Uterus (tissue), 2 donors: ENCODE measurements at regions not wholly inside any gene's neighbourhood (a gene's known extent, or its start where the extent isn't known, plus 50 kb on each side); places are given as distances from the start of the nearest gene placed in this dataset.

Source experiments
- POLR2A ChIP-seq, 2 donors: fragments of 450-650 bp; IDR thresholded peaks; one replicate each; pipeline ENCODE4 v1.6.1; 2016; ENCODE audit warnings: antibody characterized with exemption in 2 of 2, mild to moderate bottlenecking in 1 of 2, moderate library complexity in 1 of 2
- TF ChIP-seq, protein P1 (sequence below), 4 experiments: fragments of 200-600 bp in 2 of 4; fragments of 450-650 bp in 2 of 4; sonication (generic) in 2 of 4; IDR thresholded peaks; one replicate each; pipeline ENCODE4 v1.5.1; 2016 to 2019; ENCODE audit warnings: antibody characterized with exemption in 4 of 4, mild to moderate bottlenecking in 2 of 4, moderate library complexity in 1 of 4

DNA sequence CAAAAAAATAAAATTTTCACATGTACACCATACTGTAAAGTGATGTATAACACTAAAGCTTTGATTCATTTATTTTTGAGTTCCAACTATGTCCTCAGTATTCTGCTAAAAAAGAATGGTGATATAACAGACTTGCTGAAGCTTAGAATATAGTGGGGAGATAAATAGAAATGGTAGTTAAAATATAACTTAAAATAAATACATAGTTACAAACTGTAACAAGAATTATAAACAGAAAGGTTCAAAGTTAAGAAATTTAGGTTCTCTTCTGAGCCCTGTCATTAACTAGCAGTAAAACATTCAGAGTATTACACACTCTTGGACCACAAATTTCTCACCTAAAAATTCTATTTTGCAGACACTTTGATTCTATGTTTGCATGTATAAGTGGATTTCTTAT, 392.1 kb downstream of the ANXA1 start:
- TF ChIP-seq, protein P1, sequence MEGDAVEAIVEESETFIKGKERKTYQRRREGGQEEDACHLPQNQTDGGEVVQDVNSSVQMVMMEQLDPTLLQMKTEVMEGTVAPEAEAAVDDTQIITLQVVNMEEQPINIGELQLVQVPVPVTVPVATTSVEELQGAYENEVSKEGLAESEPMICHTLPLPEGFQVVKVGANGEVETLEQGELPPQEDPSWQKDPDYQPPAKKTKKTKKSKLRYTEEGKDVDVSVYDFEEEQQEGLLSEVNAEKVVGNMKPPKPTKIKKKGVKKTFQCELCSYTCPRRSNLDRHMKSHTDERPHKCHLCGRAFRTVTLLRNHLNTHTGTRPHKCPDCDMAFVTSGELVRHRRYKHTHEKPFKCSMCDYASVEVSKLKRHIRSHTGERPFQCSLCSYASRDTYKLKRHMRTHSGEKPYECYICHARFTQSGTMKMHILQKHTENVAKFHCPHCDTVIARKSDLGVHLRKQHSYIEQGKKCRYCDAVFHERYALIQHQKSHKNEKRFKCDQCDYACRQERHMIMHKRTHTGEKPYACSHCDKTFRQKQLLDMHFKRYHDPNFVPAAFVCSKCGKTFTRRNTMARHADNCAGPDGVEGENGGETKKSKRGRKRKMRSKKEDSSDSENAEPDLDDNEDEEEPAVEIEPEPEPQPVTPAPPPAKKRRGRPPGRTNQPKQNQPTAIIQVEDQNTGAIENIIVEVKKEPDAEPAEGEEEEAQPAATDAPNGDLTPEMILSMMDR (IDR thresholded peaks at IDR 0.05) = no peak
- no peak for TF ChIP-seq POLR2A (IDR thresholded peaks at IDR 0.05)
